Ovary (tissue), 7 donors: ENCODE measurements at regions not wholly inside any gene's neighbourhood (a gene's known extent, or its start where the extent isn't known, plus 50 kb on each side); places are given as distances from the start of the nearest gene placed in this dataset.

Experiments used
- DNase-seq, 5 donors: peaks; one replicate each; pipeline ENCODE4 v3.0.0-alpha.2; 2019 to 2020
- H3K27ac ChIP-seq, 2 donors: fragments of 200-600 bp; one replicate each; pipeline versions ENCODE4 v1.5.1 to v1.8.0; 2019 to 2022
- H3K27me3 ChIP-seq: fragments of 200-600 bp; one replicate; pipeline ENCODE4 v1.8.0; 2022
- H3K36me3 ChIP-seq: fragments of 200-600 bp; sonication (generic); one replicate; pipeline ENCODE4 v1.5.1; 2019
- H3K4me1 ChIP-seq: one replicate; pipeline ENCODE4 v1.8.1; 2013; ENCODE audit warnings: mild to moderate bottlenecking, moderate library complexity; ENCODE audit not compliant: insufficient read depth
- H3K4me3 ChIP-seq: fragments of 200-600 bp; sonication (generic); one replicate; pipeline ENCODE4 v1.5.1; 2017
- H3K9me3 ChIP-seq, 2 donors: fragments of 200-600 bp in 1 of 2; sonication (generic) in 1 of 2; one replicate each; pipeline versions ENCODE4 v1.5.1 to v1.8.1; 2013 to 2019; ENCODE audit warnings: mild to moderate bottlenecking in 1 of 2, moderate library complexity in 1 of 2
- EP300 ChIP-seq: sonication (generic); formaldehyde crosslinking; IDR thresholded peaks from one replicate; pipeline ENCODE4 v1.6.1; 2017; ENCODE audit warnings: antibody characterized with exemption
- POLR2A ChIP-seq: fragments of 450-650 bp; IDR thresholded peaks from one replicate; pipeline ENCODE4 v1.6.1; 2017; ENCODE audit warnings: antibody characterized with exemption, mild to moderate bottlenecking, moderate library complexity
- WGBS, 3 donors: extraction: QIAGEN DNeasy Blood & Tissue Kit in 1 of 3; methylation state at CpG; one replicate each; pipeline versions ENCODE4 v1.1.5 to v1.1.7; 2013 to 2017; 5-methylcytosine and 5-hydroxymethylcytosine counted together
- intact Hi-C, 4 donors: fragments of 100-400 bp; cut with DNase I; formaldehyde crosslinking; loops; one replicate each; pipeline versions ENCODE4 v1.11.0 to v1.15.1; 2022 to 2023
- TF ChIP-seq, protein P1 (sequence below), 3 donors: fragments of 450-650 bp in 2 of 3; fragments of 200-600 bp in 1 of 3; IDR thresholded peaks; one replicate each; pipeline versions ENCODE4 v1.5.1 to v1.8.0; 2016 to 2022; ENCODE audit warnings: antibody characterized with exemption in 3 of 3, mild to moderate bottlenecking in 1 of 3
- donor health status: DM: no; HTN: no; CAD: no; lungs with moderate emphysema.
- donor health status: DM: no; HTN: no; CAD: no.
- donor health status: Bipolar disorder and iron deficiency.
- donor health status: DM: no; HTN: no; CAD: no.
- donor health status: DM: yes; HTN: yes; CAD: no.

DNA sequence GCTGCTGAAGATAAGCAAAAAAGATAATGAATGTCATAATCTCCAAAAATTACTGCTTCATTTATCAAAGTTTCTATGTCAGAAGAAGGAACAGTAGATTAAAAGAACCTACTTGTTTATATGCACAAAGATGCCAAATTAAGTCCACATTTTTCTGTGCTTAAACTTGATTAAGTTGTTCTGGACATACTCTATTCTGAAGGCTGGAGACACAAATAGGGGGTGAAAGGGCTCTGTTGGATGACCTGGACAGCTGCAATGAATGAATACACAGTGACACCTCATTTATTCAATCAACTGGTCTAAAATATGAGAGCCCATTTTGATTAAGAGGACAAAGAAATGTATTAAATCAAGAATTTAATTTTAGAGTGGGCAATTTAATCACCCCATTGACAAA, 276.3 kb upstream of the PCDH9 start:
- intact Hi-C loops, result no loop called here
- Histone ChIP-seq H3K36me3 (no peaks in the 10 kb centered on the region), H3K27me3 (no peaks in the 10 kb centered on the region), H3K4me3 (no peak overlapping the region), H3K4me1 (no peaks in the 10 kb centered on the region), H3K9me3 (no peaks in the 10 kb centered on the region), H3K27ac (no peak overlapping the region)
- TF ChIP-seq POLR2A, result no peak
- TF ChIP-seq, protein P1, sequence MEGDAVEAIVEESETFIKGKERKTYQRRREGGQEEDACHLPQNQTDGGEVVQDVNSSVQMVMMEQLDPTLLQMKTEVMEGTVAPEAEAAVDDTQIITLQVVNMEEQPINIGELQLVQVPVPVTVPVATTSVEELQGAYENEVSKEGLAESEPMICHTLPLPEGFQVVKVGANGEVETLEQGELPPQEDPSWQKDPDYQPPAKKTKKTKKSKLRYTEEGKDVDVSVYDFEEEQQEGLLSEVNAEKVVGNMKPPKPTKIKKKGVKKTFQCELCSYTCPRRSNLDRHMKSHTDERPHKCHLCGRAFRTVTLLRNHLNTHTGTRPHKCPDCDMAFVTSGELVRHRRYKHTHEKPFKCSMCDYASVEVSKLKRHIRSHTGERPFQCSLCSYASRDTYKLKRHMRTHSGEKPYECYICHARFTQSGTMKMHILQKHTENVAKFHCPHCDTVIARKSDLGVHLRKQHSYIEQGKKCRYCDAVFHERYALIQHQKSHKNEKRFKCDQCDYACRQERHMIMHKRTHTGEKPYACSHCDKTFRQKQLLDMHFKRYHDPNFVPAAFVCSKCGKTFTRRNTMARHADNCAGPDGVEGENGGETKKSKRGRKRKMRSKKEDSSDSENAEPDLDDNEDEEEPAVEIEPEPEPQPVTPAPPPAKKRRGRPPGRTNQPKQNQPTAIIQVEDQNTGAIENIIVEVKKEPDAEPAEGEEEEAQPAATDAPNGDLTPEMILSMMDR (IDR thresholded peaks at IDR 0.05), result no peak
- no peak for TF ChIP-seq EP300
- DNase-seq, result no peak

DNA sequence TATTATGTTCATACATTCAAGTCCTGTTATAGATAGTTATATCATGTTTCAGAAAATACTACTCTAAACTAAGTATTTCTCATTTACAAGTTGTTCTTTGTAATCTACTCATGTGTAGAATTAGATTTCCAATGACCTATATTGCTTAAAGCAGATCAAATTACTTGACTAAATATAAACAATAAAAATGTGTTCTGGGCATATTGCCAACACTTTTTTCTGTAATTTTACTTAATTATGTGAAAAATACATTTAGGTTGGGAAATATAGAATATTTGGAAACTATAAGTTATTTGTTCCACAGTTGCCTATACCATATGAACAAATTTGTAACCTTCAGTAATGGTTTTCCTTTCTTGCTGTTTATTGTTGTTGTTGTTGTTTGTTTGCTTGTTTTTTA, 275.2 kb upstream of the PCDH9 start:
- DNase-seq, result no peak
- no peaks in the 10 kb centered on the region for H3K4me1 ChIP-seq
- no peaks in the 10 kb centered on the region for H3K36me3 ChIP-seq
- H3K4me3 ChIP-seq, result no peak overlapping the region
- no peaks in the 10 kb centered on the region for H3K9me3 ChIP-seq
- H3K27me3 ChIP-seq, result no peaks in the 10 kb centered on the region
- intact Hi-C loops, result no loop called here
- TF ChIP-seq POLR2A, result no peak
- H3K27ac ChIP-seq, result no peak overlapping the region

DNA sequence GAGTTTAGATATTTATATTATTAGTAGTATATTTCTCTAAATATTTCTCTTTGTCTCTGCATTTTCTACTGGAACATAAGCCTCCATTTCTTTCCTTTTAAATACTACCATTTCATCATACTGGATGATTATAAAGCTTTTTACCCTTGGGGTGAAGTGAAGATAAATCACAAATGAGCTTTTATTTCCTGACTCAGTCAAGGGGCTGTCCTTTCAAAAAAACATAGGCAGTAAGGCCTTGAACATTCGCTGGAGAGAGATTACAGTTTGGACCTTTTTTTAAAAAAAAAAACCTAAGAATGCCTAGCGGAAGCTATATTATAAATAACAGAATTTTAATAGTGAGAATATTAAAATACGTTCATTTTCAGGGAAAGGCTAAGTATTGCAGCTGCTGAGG, 268.8 kb upstream of the PCDH9 start:
- Histone ChIP-seq H3K9me3 (no peaks in the 10 kb centered on the region), H3K27me3 (no peaks in the 10 kb centered on the region), H3K36me3 (no peaks in the 10 kb centered on the region), H3K4me3 (no peak overlapping the region), H3K27ac (no peak overlapping the region), H3K4me1 (no peaks in the 10 kb centered on the region)
- no peak for DNase-seq
- intact Hi-C loops, result no loop called here
- TF ChIP-seq EP300, result no peak
- no peak for TF ChIP-seq POLR2A
- TF ChIP-seq, protein P1 (IDR thresholded peaks at IDR 0.05), result no peak
- 27 to 45% (median 28%) methylated on average over 3 of the region's 3 CpGs for WGBS, 3 donors

DNA sequence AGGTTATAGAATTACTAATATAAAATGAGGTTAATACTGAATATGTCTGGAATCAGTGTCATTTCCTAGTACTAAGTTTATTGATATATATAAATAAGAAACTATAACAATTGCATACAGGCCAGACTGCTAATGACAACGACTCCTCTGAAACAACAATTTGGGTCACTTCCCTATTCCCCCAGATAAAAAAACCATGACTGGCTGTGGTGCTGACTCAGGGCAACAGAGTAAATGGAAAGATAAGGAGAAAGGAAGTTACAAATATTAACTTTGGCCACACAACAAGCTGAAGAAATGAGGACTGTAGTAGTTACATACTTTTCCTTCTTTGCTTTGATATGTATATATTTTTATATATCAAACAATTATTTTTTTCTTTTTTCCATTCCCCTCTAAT, 263.7 kb upstream of the PCDH9 start:
- Histone ChIP-seq H3K36me3 (no peaks in the 10 kb centered on the region), H3K9me3 (no peaks in the 10 kb centered on the region), H3K27me3 (no peaks in the 10 kb centered on the region), H3K4me3 (no peak overlapping the region), H3K4me1 (no peaks in the 10 kb centered on the region), H3K27ac (no peak overlapping the region)
- intact Hi-C loops, result no loop called here
- TF ChIP-seq, protein P1 (IDR thresholded peaks at IDR 0.05), result no peak
- TF ChIP-seq EP300, result no peak
- no peak for TF ChIP-seq POLR2A
- 21 to 41% (median 25%) methylated on average over 1 of the region's 1 CpG for WGBS, 3 donors
- DNase-seq, result no peak

DNA sequence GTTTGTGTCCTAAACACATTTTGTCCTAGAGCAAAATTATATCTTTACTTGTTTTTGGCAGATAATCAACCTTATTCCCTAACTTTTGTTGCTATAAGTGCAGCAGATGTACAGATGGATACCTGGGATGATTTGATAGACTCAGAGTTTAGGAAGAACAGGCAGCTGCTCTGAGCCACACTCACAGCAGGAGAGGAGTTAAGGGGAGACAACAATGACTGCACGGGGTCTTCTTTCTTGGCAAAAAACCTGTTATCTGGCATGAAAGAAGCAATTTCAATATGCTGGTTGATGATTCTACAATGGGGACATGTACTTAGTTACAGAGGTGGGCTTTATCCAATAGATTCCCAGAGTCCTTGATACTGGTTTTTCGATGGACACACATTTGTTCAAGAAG, 258.9 kb upstream of the PCDH9 start:
- no peaks in the 10 kb centered on the region for H3K27me3 ChIP-seq
- H3K27ac ChIP-seq, result no peak overlapping the region
- 63 to 74% (median 68%) methylated on average over 2 of the region's 2 CpGs for WGBS, 3 donors
- intact Hi-C loops, result no loop called here
- H3K36me3 ChIP-seq, result no peaks in the 10 kb centered on the region
- H3K4me1 ChIP-seq, result no peaks in the 10 kb centered on the region
- no peak for TF ChIP-seq EP300
- no peaks in the 10 kb centered on the region for H3K9me3 ChIP-seq
- no peak for DNase-seq
- no peak overlapping the region for H3K4me3 ChIP-seq

DNA sequence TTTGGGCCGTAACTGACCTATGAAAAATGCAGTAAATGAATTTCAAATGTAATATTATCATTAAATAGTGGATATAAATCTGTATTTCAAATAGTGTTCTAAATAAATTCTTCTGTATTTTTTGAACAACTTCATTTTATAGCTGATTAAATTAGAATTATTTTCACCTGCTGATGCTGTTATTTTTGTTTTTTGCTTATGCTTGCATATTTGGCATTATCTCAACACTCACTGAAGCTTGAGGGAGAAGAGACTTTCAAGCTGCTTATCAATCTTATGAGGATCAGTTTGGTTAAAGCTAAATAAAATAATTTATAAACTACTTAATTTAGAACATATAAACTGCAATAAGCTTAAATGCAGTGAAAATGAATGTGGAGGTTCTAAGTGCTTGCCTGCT, 251.3 kb upstream of the PCDH9 start:
- intact Hi-C loops, result no loop called here
- TF ChIP-seq POLR2A (no peak), EP300 (no peak)
- TF ChIP-seq, protein P1 (IDR thresholded peaks at IDR 0.05), result no peak
- WGBS, 3 donors, result 88 to 90% (median 88%) methylated on average over 1 of the region's 1 CpG

More for the DNA sequence above, 251.3 kb upstream of the PCDH9 start:
- no peaks in the 10 kb centered on the region for H3K4me1 ChIP-seq
- no peak for DNase-seq
- no peak overlapping the region for H3K27ac ChIP-seq
- H3K36me3 ChIP-seq, result no peaks in the 10 kb centered on the region
- H3K9me3 ChIP-seq, result no peaks in the 10 kb centered on the region
- H3K4me3 ChIP-seq, result no peak overlapping the region
- H3K27me3 ChIP-seq, result peaks cover 2% of the 10 kb centered on the region
